NCI-H446 treated with DMSO at 0.1 percent for 48 hours (cell line): ENCODE measurements at regions not wholly inside any gene's neighbourhood (a gene's known extent, or its start where the extent isn't known, plus 50 kb on each side); places are given as distances from the start of the nearest gene placed in this dataset.

ENCODE experiments used
- DNase-seq: peaks from one replicate; lab custom pipeline; 2025; lab: John Stamatoyannopoulos, UW

- no peak for DNase-seq
Observed at GRCh38 chr12:45669792-45670191, 59.7 kb upstream of the ARID2 start.

DNA sequence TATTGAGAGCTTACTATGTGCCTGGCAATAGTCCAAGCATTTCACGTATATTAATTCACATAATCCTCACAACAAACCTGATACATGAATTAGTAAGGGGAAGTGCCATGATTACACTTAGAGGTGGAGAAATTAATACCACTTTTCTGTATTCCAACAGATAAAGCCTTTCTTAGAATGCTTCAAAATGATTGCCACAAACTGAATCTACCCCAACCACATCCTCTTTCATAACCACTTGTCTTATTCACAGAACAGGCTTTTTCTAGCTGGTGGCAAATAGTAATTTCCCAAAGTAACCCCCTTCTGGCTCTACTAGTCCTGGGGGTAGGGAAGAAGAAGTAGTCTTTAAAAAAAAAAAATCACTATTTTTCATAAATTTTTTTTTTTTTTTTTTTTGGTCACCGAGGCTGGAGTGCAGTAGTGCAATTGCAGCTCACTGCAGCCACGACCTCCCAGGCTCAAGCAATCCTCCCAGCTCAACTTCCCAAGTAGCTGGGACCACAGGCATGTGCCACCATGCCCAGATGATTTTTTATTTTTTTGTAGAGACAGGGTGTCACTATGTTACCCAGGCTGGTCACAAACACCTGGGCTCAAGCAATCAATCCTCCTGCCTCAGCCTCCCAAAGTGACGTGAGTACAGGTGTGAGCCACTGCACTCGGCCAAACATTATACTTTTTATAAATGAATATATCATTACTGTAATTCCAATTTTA lies 59.0 kb upstream of the ARID2 start:
- DNase-seq, result no peak

DNA sequence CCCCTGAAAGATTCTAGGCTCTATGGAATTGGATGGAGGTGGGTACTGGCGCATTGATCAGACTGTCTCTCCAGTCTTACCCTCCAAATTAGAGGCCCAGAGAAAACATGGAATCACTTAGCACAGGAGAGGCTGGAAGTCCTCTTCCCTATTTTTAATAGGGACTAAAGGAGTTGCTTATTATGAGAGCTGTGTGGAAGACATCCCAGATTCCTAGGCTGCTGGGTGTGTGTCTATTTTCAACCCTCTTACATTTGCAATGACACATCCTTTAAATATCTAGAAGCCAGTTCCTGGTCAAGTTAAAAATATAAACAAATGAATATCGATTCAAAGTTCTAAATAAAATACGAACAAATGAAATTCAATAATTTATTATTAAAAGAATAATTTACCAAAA lies 58.3 kb upstream of the ARID2 start:
- DNase-seq, result no peak

GRCh38 chr12:45674181-45674977 lies 55.1 kb upstream of the ARID2 start:
- DNase-seq, result no peak

DNA sequence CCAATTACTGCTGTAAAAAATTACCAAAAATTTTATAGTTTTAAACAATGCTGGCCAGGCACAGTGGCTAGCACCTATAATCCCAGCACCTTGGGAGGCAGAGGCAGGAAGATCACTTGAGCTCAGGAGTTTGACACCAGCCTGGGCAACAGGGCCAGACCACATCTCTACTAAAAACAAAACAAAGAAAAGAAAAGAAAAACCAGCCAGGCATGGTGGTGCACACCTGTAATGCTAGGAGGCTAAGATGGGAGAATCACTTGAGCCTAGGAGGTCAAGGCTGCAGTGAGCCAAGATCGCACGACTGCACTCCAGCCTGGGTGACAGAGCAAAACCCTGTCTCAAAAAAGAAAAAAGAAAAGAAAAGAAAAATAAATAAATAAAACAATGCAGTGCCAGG lies 54.0 kb upstream of the ARID2 start:
- DNase-seq, result no peak
